H9 (cell line): ENCODE measurements at regions not wholly inside any gene's neighbourhood (a gene's known extent, or its start where the extent isn't known, plus 50 kb on each side); places are given as distances from the start of the nearest gene placed in this dataset.

ENCODE experiments used
- DNase-seq: peaks from one replicate; pipeline ENCODE4 v3.0.0-alpha.2; 2017
- H2AFZ ChIP-seq: one replicate; pipeline ENCODE4 v1.6.1; 2013; ENCODE audit warnings: mild to moderate bottlenecking, low read length, control low read depth, moderate library complexity
- H2AK5ac ChIP-seq: 2 replicates; pipeline ENCODE4 v1.6.1; 2013; ENCODE audit warnings: low read length, control low read depth, mixed read lengths; ENCODE audit not compliant: insufficient read length
- H2BK120ac ChIP-seq: one replicate; pipeline ENCODE4 v1.6.1; 2013; ENCODE audit warnings: low read depth, mild to moderate bottlenecking, low read length, control low read depth, inconsistent platforms; ENCODE audit not compliant: poor library complexity, severe bottlenecking
- H2BK12ac ChIP-seq: 2 replicates; pipeline ENCODE4 v1.6.1; 2013; ENCODE audit warnings: low read length, control low read depth, mixed read lengths, low read depth; ENCODE audit not compliant: insufficient read length
- H2BK15ac ChIP-seq: 2 replicates; pipeline ENCODE4 v1.6.1; 2013; ENCODE audit warnings: low read depth, low read length, control low read depth
- H2BK20ac ChIP-seq: one replicate; pipeline ENCODE4 v1.6.1; 2013; ENCODE audit warnings: low read depth, mild to moderate bottlenecking, low read length, control low read depth, inconsistent platforms; ENCODE audit not compliant: poor library complexity, severe bottlenecking
- H2BK5ac ChIP-seq: 2 replicates; pipeline ENCODE4 v1.6.1; 2013; ENCODE audit warnings: low read length, control low read depth, mixed read lengths; ENCODE audit not compliant: insufficient read length
- H3K14ac ChIP-seq: 2 replicates; pipeline ENCODE4 v1.6.1; 2013; ENCODE audit warnings: low read length, control low read depth; ENCODE audit not compliant: insufficient read depth
- H3K18ac ChIP-seq: 2 replicates; pipeline ENCODE4 v1.6.1; 2013; ENCODE audit warnings: low read depth, mild to moderate bottlenecking, mixed read lengths, low read length, control low read depth; ENCODE audit not compliant: insufficient read length
- H3K23ac ChIP-seq: 2 replicates; pipeline ENCODE4 v1.6.1; 2013; ENCODE audit warnings: low read length, control low read depth, mixed read lengths, low read depth; ENCODE audit not compliant: insufficient read length
- H3K23me2 ChIP-seq: 2 replicates; pipeline ENCODE4 v1.6.1; 2013; ENCODE audit warnings: low read depth, mild to moderate bottlenecking, mixed read lengths, low read length, control low read depth; ENCODE audit not compliant: insufficient read length, poor library complexity, severe bottlenecking
- H3K27ac ChIP-seq: 2 replicates; pipeline ENCODE4 v1.5.1; 2013; ENCODE audit warnings: low read length, control low read depth, mixed read lengths, low read depth; ENCODE audit not compliant: insufficient read length
- H3K27me3 ChIP-seq: 2 replicates; pipeline ENCODE4 v1.6.1; 2013; ENCODE audit warnings: low read length, control low read depth, inconsistent platforms; ENCODE audit not compliant: insufficient read depth
- H3K4ac ChIP-seq: 2 replicates; pipeline ENCODE4 v1.6.1; 2013; ENCODE audit warnings: low read depth, mild to moderate bottlenecking, control low read depth, inconsistent platforms, low read length, moderate library complexity
- H3K4me1 ChIP-seq: 2 replicates; pipeline ENCODE4 v1.6.1; 2013; ENCODE audit warnings: low read length, control low read depth, inconsistent platforms; ENCODE audit not compliant: insufficient read depth
- H3K4me2 ChIP-seq: 2 replicates; pipeline ENCODE4 v1.6.1; 2013; ENCODE audit warnings: low read length, control low read depth, mixed read lengths; ENCODE audit not compliant: insufficient read length, insufficient read depth
- H3K56ac ChIP-seq: 2 replicates; pipeline ENCODE4 v1.6.1; 2013; ENCODE audit warnings: low read depth, mild to moderate bottlenecking, mixed read lengths, low read length, control low read depth; ENCODE audit not compliant: insufficient read length
- H3K79me1 ChIP-seq: 2 replicates; pipeline ENCODE4 v1.6.1; 2013; ENCODE audit warnings: low read depth, mild to moderate bottlenecking, moderate library complexity, low read length, control low read depth, inconsistent platforms; ENCODE audit not compliant: insufficient read depth, poor library complexity, severe bottlenecking
- H3K79me2 ChIP-seq: 2 replicates; pipeline ENCODE4 v1.6.1; 2013; ENCODE audit warnings: low read length, control low read depth, inconsistent platforms; ENCODE audit not compliant: insufficient read depth
- H3K9ac ChIP-seq: 2 replicates; pipeline ENCODE4 v1.6.1; 2013; ENCODE audit warnings: low read length, control low read depth, mixed read lengths; ENCODE audit not compliant: insufficient read length; ENCODE audit errors: extremely low read depth
- H3K9me3 ChIP-seq: one replicate; pipeline ENCODE4 v1.6.1; 2013; ENCODE audit warnings: low read depth, low read length, inconsistent platforms; ENCODE audit not compliant: control insufficient read depth
- H3T11ph ChIP-seq: one replicate; pipeline ENCODE4 v1.6.1; 2013; ENCODE audit warnings: mild to moderate bottlenecking, low read length, control low read depth, inconsistent platforms
- H4K20me1 ChIP-seq: one replicate; pipeline ENCODE4 v1.6.1; 2013; ENCODE audit not compliant: control insufficient read depth, insufficient read length, insufficient read depth
- H4K5ac ChIP-seq: 2 replicates; pipeline ENCODE4 v1.6.1; 2013; ENCODE audit warnings: low read depth, mild to moderate bottlenecking, mixed read lengths, low read length, control low read depth; ENCODE audit not compliant: insufficient read length
- H4K8ac ChIP-seq: replicated peaks from 2 replicates; pipeline ENCODE4 v1.6.1; 2013; ENCODE audit warnings: low read length, control low read depth, mixed read lengths, low read depth; ENCODE audit not compliant: insufficient read length
- H4K91ac ChIP-seq: 2 replicates; pipeline ENCODE4 v1.6.1; 2013; ENCODE audit warnings: low read depth, mild to moderate bottlenecking, moderate library complexity, mixed read lengths, low read length, control low read depth; ENCODE audit not compliant: insufficient read length
- H3K27ac Mint-ChIP-seq, 3 experiments: 2 replicates in 2 of 3; 3 replicates in 1 of 3; pipeline ENCODE4 v1.8.0; 2020 to 2021; ENCODE audit warnings: mixed read lengths in 3 of 3, mild to moderate bottlenecking in 1 of 3, moderate library complexity in 1 of 3
- H3K27me3 Mint-ChIP-seq: 2 replicates; pipeline ENCODE4 v1.8.0; 2021; ENCODE audit warnings: low read depth, mild to moderate bottlenecking, moderate library complexity, mixed read lengths
- H3K36me3 Mint-ChIP-seq, 3 experiments: 2 replicates in 2 of 3; 3 replicates in 1 of 3; pipeline ENCODE4 v1.8.0; 2020 to 2021; ENCODE audit warnings: low read depth in 3 of 3, mixed read lengths in 3 of 3; ENCODE audit not compliant: insufficient read depth in 1 of 3
- H3K4me1 Mint-ChIP-seq, 2 experiments: 2 replicates each; pipeline ENCODE4 v1.8.0; 2020; ENCODE audit warnings: mixed read lengths in 2 of 2
- H3K4me3 Mint-ChIP-seq, 2 experiments: 2 replicates in 1 of 2; 3 replicates in 1 of 2; pipeline ENCODE4 v1.8.0; 2020 to 2021; ENCODE audit warnings: mild to moderate bottlenecking in 2 of 2, mixed read lengths in 2 of 2, moderate library complexity in 1 of 2
- H3K9me3 Mint-ChIP-seq, 2 experiments: 2 replicates in 1 of 2; 3 replicates in 1 of 2; pipeline ENCODE4 v1.8.0; 2020; ENCODE audit warnings: mild to moderate bottlenecking in 2 of 2, mixed read lengths in 2 of 2, moderate library complexity in 1 of 2
- CTCF ChIP-seq: fragments of 200-600 bp; sonication (generic); conservative IDR thresholded peaks from 3 replicates; pipeline ENCODE4 v1.8.0; 2021; ENCODE audit warnings: antibody characterized with exemption, mild to moderate bottlenecking
- WGBS: extraction: QIAGEN DNeasy Blood & Tissue Kit; methylation state at CpG from one replicate; pipeline ENCODE4 v1.1.7; 2013; ENCODE audit warnings: missing lambda C conversion rate, low lambda C conversion rate, mixed read lengths; ENCODE audit not compliant: insufficient read length; ENCODE audit errors: extremely low coverage; 5-methylcytosine and 5-hydroxymethylcytosine counted together

GRCh38 chrX:94722578-94722977, 1048.6 kb downstream of the FAM133A start:
- Histone ChIP-seq H3T11ph (no peak overlapping the region), H3K4ac (no peak overlapping the region), H4K91ac (no peak overlapping the region), H4K20me1 (no peaks in the 10 kb centered on the region), H3K23me2 (no peaks in the 10 kb centered on the region), H3K18ac (no peak overlapping the region), H2BK12ac (no peak overlapping the region), H3K4me1 (no peaks in the 10 kb centered on the region), H3K9ac (no peak overlapping the region), H3K79me1 (no peaks in the 10 kb centered on the region), H2BK20ac (no peak overlapping the region), H3K79me2 (peaks cover 7% of the 10 kb centered on the region; the same call in 1 of the 2 replicates), H2BK5ac (no peak overlapping the region), H3K27me3 (no peaks in the 10 kb centered on the region), H3K23ac (no peak overlapping the region), H3K4me2 (no peak overlapping the region), H3K56ac (no peak overlapping the region), H2AK5ac (no peak overlapping the region), H3K9me3 (no peaks in the 10 kb centered on the region), H3K14ac (no peak overlapping the region), H4K8ac (no peak overlapping the region), H4K5ac (no peak overlapping the region), H2BK120ac (no peak overlapping the region), H2AFZ (no peak overlapping the region), H3K27ac (no peak overlapping the region), H2BK15ac (no peak overlapping the region)
- Mint-ChIP-seq H3K36me3 (peaks cover 5 to 29% (median 8%) of the 10 kb centered on the region in 3 experiments), H3K27ac (no peak overlapping the region), H3K9me3 (peaks cover 3 to 8% of the 10 kb centered on the region in 2 experiments; a peak in 4 of 5 replicates), H3K27me3 (no peaks in the 10 kb centered on the region), H3K4me1 (peaks cover 0 to 24% of the 10 kb centered on the region in 2 experiments; a peak in 2 of 4 replicates), H3K4me3 (no peak overlapping the region)
- WGBS: no CpG with 5 or more reads among the region's 3 CpGs
- DNase-seq: no peak
- TF ChIP-seq CTCF: no peak
